Fibroblast of lung (primary cell): ENCODE measurements at regions not wholly inside any gene's neighbourhood (a gene's known extent, or its start where the extent isn't known, plus 50 kb on each side); places are given as distances from the start of the nearest gene placed in this dataset.

Experiments
- CTCF ChIP-seq, 2 donors: IDR thresholded peaks in 1 of 2; conservative IDR thresholded peaks in 1 of 2; 1 replicate in 1 of 2; 2 replicates in 1 of 2; pipeline ENCODE4 v1.5.1; 2011 to 2012; ENCODE audit warnings: low read length in 2 of 2, control low read depth in 1 of 2, inconsistent platforms in 1 of 2, low read depth in 1 of 2, mild to moderate bottlenecking in 1 of 2
- EZH2 ChIP-seq: IDR thresholded peaks from 2 replicates; pipeline ENCODE4 v1.5.1; 2012; ENCODE audit warnings: low read length, control low read depth, mild to moderate bottlenecking; ENCODE audit errors: missing control alignments

- TF ChIP-seq CTCF (conservative IDR thresholded peaks at IDR 0.05 in 1 of 2, IDR thresholded peaks at IDR 0.05 in 1 of 2; ENCODE audit: low read depth in 1 of 2, low read length in 2 of 2), result no peak
- no peak for TF ChIP-seq EZH2
These were observed 697.2 kb upstream of the CITED2 start for GRCh38 chr6:140071601-140072062.
